ENCODE measurements at regions not wholly inside any gene's neighbourhood (a gene's known extent, or its start where the extent isn't known, plus 50 kb on each side); places are given as distances from the start of the nearest gene placed in this dataset.
"Not testable (repeated sequence)": the region's sequence is repeated elsewhere in the genome, so short reads cannot be mapped to it uniquely, and the experiment has no call there.

DNA sequence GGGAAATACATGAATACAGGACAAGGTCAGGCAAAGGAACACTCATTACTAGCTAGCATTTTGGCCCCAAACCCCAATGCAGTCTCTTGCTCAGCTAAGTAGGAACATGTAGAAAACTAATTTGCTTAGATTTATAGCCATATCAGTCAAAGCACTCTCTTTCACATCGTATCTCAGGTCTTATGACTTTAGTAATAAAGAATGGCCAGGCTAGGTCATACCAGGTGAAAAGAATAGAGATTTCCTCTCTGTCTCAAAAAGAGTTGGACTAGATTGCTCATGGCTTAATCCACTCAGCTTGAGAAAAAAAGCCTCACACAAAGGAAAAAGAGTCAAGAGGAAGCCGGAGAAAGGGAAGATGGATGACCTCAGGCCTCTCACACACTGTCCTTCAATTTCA, 772.7 kb upstream of the SEMA6A start:
- DNase-seq: no peak

DNA sequence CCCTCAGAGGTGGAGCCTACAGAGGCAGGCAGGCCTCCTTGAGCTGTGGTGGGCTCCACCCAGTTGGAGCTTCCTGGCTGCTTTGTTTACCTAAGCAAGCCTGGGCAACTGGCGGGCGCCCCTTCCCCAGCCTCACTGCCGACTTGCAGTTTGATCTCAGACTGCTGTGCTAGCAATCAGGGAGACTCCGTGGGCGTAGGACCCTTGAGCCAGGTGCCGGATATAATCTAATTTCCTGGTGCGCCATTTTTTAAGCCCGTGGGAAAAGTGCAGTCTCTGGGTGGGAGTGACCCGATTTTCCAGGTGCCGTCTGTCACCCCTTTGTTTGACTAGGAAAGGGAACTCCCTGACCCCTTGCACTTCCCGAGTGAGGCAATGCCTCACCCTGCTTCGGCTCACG, 769.1 kb upstream of the SEMA6A start:
- not testable (repeated sequence) for DNase-seq

DNA sequence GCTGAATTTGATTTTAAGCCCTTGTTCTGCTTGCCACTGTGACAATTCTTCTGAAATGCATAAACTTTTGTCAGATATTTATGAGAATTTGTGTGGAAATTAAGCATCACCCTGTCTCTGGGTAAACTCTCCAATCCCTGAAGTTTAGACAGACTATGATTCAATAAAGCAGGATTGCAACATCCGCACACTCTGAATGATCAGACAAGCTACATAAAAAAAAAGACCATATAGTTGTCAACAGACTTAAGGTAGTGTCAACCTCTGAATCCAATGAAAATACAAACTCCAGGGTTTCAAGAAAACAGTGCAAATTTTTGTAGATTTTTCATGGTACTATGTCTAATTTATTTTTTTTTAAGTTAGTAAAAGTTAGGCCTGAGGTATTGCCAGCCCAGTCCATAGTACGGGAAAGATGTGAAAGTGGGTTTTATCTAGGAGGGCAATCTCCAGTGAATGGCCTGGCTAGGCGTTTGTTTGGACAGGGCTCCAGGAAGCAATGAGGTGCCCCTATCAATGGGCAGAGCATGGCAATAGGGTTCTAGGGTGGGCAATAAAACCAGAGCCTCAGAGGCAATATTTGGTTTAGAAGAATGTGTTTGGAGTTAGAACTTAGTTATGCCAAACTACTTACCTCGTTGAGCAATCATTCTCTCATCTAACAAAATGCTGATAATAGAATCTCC, 762.6 kb upstream of the SEMA6A start:
- no peak for DNase-seq

DNA sequence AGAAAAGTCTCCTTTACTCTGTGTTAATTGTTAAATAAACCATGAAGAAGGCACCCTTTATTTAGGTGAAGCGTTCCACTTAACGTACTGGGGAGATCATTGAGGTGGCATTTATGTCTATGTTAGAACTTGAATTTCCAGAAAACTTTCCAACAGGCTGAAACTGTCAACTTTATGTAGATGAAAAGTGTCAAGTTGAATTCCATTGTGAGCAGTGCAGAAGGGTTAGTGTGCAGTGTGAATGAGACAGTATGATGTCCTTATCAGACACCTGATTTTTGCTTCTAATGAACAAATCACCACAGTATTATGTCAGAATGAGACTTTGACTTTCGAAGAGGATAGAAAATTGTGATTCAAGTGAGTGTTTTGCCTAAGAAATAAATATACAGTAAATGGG, 761.6 kb upstream of the SEMA6A start:
- no peak for DNase-seq

DNA sequence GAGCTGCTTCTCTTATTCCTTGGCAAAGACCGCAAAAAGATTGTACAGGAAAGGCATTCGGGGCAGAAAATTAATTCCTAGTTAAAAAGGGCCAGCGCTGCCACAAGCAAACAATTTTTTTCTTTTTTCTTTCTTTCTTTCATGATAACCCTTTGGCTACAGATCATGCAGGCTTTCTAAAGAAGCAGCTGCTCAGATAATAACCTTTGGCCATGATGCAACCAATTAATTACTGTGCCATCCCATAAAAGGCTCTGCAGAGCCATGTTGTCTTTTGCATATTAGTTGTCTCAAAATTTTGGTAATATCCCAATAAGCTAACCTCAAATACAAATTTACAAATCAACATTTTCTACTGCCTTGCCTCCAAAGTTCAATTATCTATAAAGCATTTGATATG, 758.4 kb upstream of the SEMA6A start:
- DNase-seq: no peak

DNA sequence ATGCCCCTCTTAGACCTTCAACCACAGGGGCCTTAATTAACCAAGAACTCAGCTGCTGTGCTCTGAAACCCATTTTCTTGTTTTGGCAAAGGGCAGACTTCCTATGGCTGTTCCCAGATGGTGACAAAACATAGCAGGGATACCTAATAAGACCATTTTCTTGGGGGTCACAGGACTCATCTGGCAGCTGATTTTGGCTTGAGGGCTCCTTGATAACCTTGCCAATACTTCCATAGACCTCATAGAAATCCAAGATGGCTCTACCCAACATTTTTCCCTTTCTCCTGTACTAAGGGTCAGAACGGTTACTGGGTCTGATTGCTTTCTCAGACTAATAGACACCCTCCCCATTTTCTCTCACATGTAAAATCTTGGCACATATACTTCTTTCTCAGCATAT, 757.7 kb upstream of the SEMA6A start:
- no peak for DNase-seq

DNA sequence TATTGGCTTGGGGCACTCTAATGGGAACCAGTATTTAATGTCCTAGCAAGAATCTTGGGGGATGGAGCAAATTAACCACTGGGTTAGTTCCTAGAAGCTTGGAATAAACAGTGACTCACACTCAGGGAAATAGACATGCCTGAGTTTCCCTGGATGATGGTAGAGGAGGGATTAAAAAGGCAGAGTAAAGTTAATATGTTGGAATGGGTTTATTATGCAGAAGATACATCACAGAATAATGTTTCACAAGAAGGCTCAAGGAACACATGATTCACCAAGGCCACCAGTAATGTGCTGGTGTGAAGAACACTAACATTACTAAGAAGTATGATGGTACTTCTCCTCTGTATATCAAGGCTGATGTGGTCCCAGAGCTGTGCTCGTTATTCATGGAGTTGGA, 752.9 kb upstream of the SEMA6A start:
- DNase-seq: no peak

DNA sequence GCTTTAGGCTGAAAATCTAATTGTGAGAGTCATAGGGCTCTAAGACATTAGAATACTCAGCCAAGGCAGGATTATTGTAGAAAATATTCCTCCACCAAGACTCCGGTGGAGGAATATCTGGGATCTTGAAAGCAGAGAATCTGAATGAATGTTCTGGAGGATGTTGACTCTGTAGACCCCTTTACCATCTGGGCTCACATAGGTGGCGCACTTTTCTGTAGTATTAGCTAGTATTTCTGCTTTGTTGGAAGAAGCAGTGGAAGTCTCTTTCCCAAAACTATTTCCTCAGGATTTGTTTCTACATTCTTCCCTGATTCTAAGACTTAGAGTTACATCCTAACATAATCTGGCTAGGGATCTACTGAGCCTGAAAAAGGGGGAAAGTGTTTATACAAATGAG, 752.4 kb upstream of the SEMA6A start:
- no peak for DNase-seq

DNA sequence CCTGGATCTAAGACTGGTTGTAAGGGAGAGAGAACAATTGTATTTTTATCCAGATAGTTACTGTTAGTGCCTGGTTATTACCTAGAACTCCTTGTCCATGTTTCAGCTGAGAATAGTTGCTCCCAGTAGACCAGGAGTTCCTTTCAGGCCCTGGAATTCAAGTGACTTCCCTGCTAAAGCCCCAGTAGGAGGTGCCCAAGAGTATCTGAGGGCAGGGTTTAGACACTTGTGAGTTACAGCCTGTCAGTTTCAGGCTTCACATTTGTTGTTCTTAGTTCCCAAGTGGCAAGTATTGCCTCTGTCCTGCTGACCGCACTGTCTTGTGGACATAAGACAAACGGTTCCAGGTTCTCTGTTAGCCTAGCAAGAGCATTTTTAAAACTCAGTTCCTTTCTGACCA, 743.9 kb upstream of the SEMA6A start:
- no peak for DNase-seq

DNA sequence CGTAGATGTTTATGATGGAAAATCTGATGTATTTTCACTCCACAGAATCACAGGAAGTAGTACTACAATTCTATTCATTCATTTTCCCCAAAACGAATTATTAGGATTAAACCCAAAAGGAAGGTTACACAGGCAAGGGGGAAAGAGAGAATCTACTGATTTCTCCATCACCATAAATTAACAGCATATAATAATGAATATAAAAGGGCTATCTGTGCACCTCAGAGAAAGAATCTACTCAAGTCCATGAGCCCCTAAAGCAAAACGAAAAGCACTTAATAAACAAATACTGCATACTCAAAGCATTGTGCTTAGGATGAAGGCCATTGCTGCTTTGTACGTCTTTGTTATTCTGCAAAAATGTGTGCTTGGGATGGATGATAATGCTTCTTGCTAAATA, 740.5 kb upstream of the SEMA6A start:
- no peak for DNase-seq

DNA sequence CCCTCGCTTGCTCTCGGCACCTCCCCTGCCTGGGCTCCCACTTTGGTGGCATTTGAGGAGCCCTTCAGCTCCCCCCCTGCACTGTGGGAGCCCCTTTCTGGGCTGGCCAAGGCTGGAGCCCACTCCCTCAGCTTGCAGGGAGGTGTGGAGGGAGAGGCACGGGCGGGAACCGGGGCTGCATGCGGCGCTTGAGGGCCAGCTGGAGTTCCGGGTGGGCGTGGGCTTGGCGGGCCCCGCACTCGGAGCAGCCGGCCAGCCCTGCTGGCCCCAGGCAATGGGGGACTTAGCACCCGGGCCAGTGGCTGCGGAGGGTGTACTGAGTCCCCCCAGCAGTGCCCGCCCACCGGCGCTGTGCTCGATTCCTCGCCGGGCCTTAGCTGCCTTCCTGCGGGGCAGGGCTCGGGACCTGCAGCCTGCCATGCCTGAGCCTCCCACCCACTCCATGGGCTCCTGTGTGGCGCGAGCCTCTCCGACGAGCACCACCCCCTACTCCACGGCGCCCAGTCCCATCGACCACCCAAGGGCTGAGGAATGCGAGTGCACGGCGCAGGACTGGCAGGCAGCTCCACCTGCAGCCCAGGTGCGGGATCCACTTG, 730.0 kb upstream of the SEMA6A start:
- not testable (repeated sequence) for DNase-seq

DNA sequence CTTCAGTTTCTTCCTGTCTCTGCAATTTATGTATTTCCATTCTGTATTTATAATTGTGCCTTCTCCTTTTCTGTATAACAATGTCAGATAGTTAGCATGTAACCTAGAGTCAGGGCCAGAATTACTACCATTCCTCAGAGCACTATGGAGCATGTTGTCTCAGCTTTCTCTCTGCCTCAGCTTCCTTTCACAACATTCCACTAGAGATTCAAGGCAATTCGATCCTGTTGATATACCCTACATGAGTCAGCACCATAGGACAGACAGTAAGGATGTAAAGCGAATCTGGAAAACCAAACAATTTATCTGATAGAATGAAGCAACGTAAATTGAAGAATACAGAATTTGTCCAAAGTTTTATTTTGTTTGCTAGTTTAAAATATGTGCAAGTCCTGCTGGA, 728.3 kb upstream of the SEMA6A start:
- DNase-seq: no peak

DNA sequence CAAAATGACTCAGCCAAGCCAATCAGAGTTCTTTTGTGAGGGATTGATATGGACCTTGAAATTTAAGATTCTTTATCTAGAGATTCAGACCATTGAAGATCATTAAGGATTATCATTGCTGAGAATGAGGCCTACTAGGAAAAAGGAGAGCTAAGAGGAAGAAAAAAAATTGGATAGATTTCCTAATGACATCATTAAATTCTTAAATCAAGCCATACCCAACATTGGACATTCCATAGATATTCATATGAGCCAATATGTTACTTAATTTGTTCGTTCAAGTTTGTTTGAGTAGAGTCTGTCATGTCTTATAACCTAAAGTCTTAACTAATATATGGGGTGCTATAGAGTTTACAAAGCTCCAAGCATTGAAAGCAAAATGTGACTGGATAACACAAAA, 727.9 kb upstream of the SEMA6A start:
- DNase-seq: no peak

DNA sequence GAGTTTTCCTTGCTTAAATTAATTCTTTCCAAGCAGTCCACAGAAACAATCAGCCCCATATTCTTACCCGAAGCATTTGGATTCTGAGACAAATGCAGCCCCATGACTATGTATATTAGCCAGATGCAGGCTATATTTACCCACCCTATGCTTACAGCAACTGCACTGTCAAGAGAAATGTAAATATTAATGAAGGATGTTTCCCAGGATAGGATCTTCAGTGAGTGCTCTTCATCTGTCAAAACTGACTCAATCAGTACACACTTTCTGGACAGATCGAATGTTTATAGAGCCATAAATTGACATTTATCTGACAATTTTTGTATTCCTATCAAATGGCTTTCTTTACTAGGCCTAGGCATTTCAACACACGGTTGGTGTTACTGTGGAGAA, 725.3 kb upstream of the SEMA6A start:
- DNase-seq: no peak

DNA sequence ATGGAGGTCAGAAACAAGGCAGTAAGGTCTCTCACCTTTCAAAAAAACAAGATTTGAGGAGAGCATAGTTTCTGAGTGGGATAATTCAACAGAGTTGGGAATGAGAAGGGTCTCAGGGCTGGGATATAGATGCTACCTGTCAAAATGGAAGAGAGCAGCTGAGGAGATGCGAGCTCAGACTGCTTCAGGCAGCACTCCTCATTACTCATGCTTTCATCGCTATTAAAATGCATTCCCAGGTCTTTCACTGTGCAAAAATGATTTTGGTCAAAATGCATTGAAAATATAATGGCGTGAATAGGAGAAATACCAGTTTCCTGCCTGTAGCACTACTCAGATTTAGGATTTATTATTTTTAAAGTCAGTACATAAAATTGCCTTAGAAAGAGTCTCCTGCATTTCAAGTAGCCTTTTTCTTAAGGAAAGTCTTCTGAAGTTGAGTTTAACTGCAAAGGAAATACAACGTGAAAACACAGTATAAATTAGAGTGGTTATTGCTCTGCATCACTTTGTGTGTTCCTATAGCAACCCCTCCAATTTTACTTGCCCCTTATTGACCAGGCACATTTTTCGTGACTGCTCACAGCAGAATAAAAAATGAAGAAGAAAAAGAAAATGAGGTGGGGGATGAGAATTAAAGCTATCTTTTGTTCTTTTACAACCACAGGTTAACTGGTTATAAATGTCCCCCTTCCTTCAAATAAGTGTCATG, 724.8 kb upstream of the SEMA6A start:
- no peak for DNase-seq

DNA sequence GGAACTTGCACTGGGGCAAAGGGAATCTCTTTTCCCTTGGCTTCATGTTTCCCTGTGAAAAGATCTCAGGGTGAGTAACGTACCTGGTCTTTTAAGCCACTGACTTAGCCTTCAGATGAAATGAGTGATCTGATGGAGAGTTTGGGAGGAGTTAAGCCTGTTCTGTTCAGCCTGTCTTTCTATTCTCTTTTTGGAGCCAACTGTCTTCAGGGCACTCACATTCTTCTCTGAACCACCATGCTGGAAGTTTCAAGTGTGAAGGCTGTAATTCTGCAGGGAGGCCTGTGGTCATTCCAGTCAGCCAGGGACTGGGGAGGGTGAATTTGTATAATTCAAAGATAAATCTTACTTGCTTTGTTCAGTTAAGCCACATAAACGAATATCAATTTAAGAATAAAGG, 722.2 kb upstream of the SEMA6A start:
- no peak for DNase-seq

DNA sequence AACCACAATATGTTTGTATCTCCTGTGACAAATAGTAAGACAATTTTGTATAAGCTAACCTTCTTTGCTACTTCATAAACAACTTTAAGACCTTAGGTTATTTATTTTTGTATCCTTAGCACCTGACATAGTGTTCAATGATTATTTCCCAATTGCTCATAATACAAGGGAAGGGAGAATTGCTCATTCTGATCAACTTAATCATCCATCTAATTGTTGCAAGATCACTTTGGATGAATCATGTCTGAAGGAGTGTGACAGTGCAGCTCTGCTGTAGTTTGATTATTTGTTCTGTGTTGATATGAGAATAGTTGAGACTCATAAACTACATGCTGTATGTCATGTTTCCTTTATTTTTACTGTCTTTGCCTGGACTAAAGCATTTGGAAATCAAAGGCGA, 721.3 kb upstream of the SEMA6A start:
- DNase-seq: no peak

DNA sequence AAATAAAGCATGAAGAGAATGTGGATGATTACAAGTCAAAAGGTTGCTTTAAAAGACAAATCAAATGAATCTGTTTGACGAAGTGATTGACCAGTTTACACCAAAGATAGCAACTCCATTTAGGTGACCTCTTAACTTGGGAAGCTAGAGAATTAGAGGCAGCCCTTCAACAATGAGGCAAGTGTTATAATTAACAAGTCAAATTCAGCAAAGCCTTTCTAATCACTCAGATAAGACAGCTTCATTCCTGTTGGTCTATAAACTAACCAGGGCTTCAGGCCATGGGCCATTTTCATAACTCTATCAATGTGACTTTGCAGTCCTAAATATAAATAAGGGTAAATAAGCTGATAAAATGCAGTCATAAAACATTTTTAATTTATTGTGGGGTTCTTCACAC, 712.2 kb upstream of the SEMA6A start:
- no peak for DNase-seq

DNA sequence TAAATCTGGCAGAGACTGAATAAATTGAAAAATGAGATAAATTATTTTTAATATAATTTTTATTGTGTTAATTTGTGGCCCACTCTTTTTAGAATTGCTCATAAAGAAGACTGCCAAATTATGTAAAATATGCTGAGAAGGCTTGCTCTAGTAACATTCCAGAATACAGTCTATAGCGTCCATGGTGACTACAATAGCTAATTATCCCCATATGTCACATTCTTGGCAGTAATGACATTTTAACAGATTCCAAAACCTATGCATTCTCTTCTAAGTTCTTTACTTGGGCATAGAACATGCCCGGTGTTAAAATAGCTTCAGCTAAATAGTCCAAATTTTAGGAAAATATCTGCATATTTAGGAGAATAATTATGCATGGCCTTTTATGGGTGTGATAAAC, 697.0 kb upstream of the SEMA6A start:
- DNase-seq: no peak

DNA sequence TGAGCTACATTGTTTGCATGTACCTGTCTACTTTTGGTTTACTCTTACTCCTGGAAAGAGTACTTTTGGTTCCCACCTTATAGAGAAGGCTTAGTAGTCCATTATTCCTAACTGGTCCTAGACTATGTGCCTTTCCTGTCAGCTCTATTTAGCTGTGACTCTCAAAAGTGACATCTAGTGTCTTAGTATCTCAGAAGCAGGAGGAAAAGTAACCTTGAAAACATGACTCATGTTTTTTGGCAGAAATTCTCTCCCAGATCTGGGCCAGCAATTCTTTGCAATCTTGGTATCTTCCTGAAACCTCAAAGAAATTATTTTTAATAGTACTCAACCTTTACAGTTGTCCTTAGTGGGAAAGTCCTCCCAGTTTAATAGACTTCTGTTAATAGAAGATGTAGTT, 691.7 kb upstream of the SEMA6A start:
- DNase-seq: no peak

DNA sequence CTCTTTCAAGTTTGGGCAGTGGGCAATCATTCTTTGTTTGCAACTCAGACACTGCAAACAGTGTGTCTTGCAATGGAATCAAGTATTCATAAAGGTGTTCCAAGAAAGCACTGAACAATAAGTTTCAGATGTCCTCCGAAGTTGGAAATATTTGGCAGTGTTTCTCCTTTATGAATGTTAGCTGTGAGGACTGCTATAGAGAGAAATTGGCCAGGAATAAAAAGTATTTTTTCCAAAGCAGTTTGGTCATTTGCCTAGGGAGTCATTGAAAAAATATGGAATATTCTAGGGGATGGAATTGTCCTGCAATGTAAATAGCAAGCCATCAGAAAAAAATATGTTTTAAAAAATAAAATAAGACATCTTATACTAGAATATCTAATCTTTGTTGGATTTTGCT, 688.6 kb upstream of the SEMA6A start:
- DNase-seq: no peak

DNA sequence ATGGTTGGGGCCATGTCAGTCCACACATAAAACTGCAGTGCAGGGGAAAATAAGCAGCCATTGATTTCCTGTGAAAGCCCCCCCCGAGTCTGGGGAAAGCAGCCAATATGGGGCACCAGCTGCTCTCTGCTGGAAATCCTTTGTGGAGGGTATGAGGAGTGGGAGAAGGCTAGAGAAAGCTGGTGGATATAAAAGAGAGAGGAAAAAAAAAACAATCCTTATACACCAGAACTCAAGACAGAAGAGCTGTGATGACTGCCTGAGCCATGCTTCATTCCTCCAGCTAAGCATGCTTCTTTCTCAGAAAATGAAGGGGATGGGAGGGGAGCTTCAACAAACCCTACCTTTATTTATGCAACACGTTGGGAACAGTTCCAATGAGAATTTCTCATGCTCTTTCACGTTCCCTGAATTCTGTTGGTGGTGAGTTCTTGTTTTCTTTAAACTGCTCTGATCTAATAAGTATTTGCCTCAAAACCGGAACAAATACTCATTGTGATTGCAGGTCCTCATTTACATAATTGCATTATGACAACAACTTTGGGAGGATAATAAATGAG, 688.0 kb upstream of the SEMA6A start:
- DNase-seq: no peak

DNA sequence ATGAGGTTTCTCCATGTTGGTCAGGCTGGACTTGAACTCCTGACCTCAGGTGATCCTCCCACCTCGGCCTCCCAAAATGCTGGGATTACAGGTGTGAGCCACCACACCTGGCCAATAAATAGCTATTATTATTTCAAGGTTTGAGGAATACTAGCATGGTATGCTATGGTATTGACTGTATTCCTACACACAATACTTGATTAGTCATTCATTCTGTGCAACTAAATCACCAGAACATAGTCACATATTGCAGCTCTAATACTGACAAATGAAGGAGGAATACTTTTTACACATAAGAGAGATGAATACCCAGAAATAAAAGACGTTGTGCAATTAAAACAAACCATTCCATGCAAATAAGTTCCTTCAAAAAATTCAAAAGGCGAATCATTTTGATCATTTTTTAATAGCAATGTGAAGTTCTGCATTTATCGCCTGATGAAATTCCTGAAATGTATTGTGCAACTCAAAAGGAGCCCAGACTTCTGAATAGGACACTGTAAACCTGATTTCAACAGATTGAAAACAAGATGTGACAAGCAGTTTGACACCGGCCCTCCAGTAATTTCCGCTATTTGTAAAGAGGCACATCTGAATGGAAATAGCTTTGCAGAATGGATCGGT, 687.4 kb upstream of the SEMA6A start:
- no peak for DNase-seq
